Left lobe of liver (tissue), 2 donors: ENCODE measurements at regions not wholly inside any gene's neighbourhood (a gene's known extent, or its start where the extent isn't known, plus 50 kb on each side); places are given as distances from the start of the nearest gene placed in this dataset.

Experiments used
- ATAC-seq: fragments of 200-7000 bp; cut with Tn5 transposase; one replicate; pipeline ENCODE4 v1.9.1; 2020; ENCODE audit warnings: mild to moderate bottlenecking, moderate library complexity
- DNase-seq: peaks from one replicate; pipeline ENCODE4 v3.0.0-alpha.2; 2020; ENCODE audit warnings: low spot score
- donor health status: DM: no; HTN: no; CAD: no; lungs with moderate emphysema.
- donor health status: DM: no; HTN: yes; CAD: no.

- DNase-seq (no peak), ATAC-seq (no peak)
Measured at GRCh38 chr6:120141601-120142000, 792.0 kb upstream of the MAN1A1 start.

GRCh38 chr6:120137492-120137891 is 787.9 kb upstream of the MAN1A1 start:
- ATAC-seq (no peak), DNase-seq (no peak)

- DNase-seq: no peak
- no peak for ATAC-seq
Measured at GRCh38 chr6:120129228-120129627, 779.7 kb upstream of the MAN1A1 start.

GRCh38 chr6:120122401-120122800 is 772.8 kb upstream of the MAN1A1 start:
- no peak for ATAC-seq

GRCh38 chr6:120116343-120116742 is 766.8 kb upstream of the MAN1A1 start:
- no peak for ATAC-seq
- DNase-seq: no peak

More at GRCh38 chr6:120122401-120122800, 772.8 kb upstream of the MAN1A1 start:
- DNase-seq: no peak

GRCh38 chr6:120112980-120113379 is 763.4 kb upstream of the MAN1A1 start:
- ATAC-seq: no peak
- no peak for DNase-seq

GRCh38 chr6:120111001-120111400 is 761.4 kb upstream of the MAN1A1 start:
- no peak for DNase-seq

GRCh38 chr6:120108061-120108795 is 758.7 kb upstream of the MAN1A1 start:
- DNase-seq (no peak), ATAC-seq (no peak)

More at GRCh38 chr6:120111001-120111400, 761.4 kb upstream of the MAN1A1 start:
- ATAC-seq: no peak

- DNase-seq (no peak), ATAC-seq (no peak)
Measured at GRCh38 chr6:120103618-120104017, 754.1 kb upstream of the MAN1A1 start.

GRCh38 chr6:120096696-120097260 is 747.2 kb upstream of the MAN1A1 start:
- ATAC-seq: no peak
- no peak for DNase-seq

GRCh38 chr6:120083186-120083585 is 733.6 kb upstream of the MAN1A1 start:
- DNase-seq (no peak), ATAC-seq (no peak)

GRCh38 chr6:120077489-120077888 is 727.9 kb upstream of the MAN1A1 start:
- no peak for DNase-seq
- no peak for ATAC-seq

GRCh38 chr6:120058410-120058809 is 708.8 kb upstream of the MAN1A1 start:
- DNase-seq (no peak), ATAC-seq (no peak)

GRCh38 chr6:120056085-120056484 is 706.5 kb upstream of the MAN1A1 start:
- ATAC-seq (no peak), DNase-seq (no peak)

- no peak for DNase-seq
- no peak for ATAC-seq
Measured at GRCh38 chr6:120055071-120055470, 705.5 kb upstream of the MAN1A1 start.

GRCh38 chr6:120039664-120040063 is 690.1 kb upstream of the MAN1A1 start:
- ATAC-seq: no peak
- no peak for DNase-seq

- ATAC-seq: no peak
Measured at GRCh38 chr6:120031837-120032236, 682.3 kb upstream of the MAN1A1 start.

GRCh38 chr6:120026791-120027190 is 677.2 kb upstream of the MAN1A1 start:
- no peak for DNase-seq
- no peak for ATAC-seq

More at GRCh38 chr6:120031837-120032236, 682.3 kb upstream of the MAN1A1 start:
- DNase-seq: no peak

GRCh38 chr6:120010075-120010474 is 660.5 kb upstream of the MAN1A1 start:
- no peak for ATAC-seq
- no peak for DNase-seq

- ATAC-seq (no peak), DNase-seq (no peak)
Measured at GRCh38 chr6:120005292-120005976, 655.9 kb upstream of the MAN1A1 start.

- ATAC-seq (no peak), DNase-seq (no peak)
Measured at GRCh38 chr6:119986934-119987549, 637.5 kb upstream of the MAN1A1 start.
